Body of pancreas (tissue), 4 donors: ENCODE measurements at regions not wholly inside any gene's neighbourhood (a gene's known extent, or its start where the extent isn't known, plus 50 kb on each side); places are given as distances from the start of the nearest gene placed in this dataset.

Source experiments
- ATAC-seq: fragments of 150-250 bp; one replicate; pipeline ENCODE4 v1.9.1; 2016
- DNase-seq, 4 donors: peaks; one replicate each; pipeline ENCODE4 v3.0.0-alpha.2; 2019
- H3K27ac ChIP-seq, 4 donors: fragments of 200-600 bp; sonication (generic); 1 replicate in 3 of 4; 2 replicates in 1 of 4; pipeline versions ENCODE4 v1.5.1 to v1.6.1; 2016 to 2019; ENCODE audit warnings: mild to moderate bottlenecking in 1 of 4, mixed read lengths in 1 of 4, moderate library complexity in 1 of 4
- H3K27me3 ChIP-seq, 2 donors: fragments of 200-600 bp; sonication (generic); one replicate each; pipeline ENCODE4 v1.6.0; 2016; ENCODE audit warnings: mild to moderate bottlenecking in 1 of 2
- H3K36me3 ChIP-seq, 2 donors: fragments of 200-600 bp; sonication (generic); replicated peaks in 1 of 2; 2 replicates each; pipeline ENCODE4 v1.5.1; 2016; ENCODE audit warnings: low read depth in 2 of 2; ENCODE audit not compliant: insufficient read depth in 1 of 2
- H3K4me1 ChIP-seq: fragments of 200-600 bp; sonication (generic); one replicate; pipeline ENCODE4 v1.6.0; 2016
- H3K4me3 ChIP-seq, 2 donors: fragments of 200-600 bp; sonication (generic); 1 replicate in 1 of 2; 2 replicates in 1 of 2; pipeline ENCODE4 v1.5.1; 2016 to 2019
- H3K9me3 ChIP-seq, 3 donors: fragments of 200-600 bp; sonication (generic); 1 replicate in 2 of 3; 2 replicates in 1 of 3; pipeline ENCODE4 v1.5.1; 2016
- POLR2A ChIP-seq, 3 donors: fragments of 450-650 bp; IDR thresholded peaks; one replicate each; pipeline ENCODE4 v1.6.1; 2016; ENCODE audit warnings: antibody characterized with exemption in 3 of 3, mild to moderate bottlenecking in 2 of 3
- WGBS, 2 donors: methylation state at CpG; one replicate each; pipeline ENCODE4 v1.1.5; 2017; 5-methylcytosine and 5-hydroxymethylcytosine counted together
- intact Hi-C: fragments of 100-400 bp; cut with DNase I; formaldehyde crosslinking; loops from one replicate; pipeline ENCODE4 v1.15.1; 2023
- TF ChIP-seq, protein P1 (sequence below), 7 experiments: fragments of 450-650 bp in 4 of 7; fragments of 200-600 bp in 3 of 7; sonication (generic) in 3 of 7; IDR thresholded peaks; one replicate each; pipeline ENCODE4 v1.5.1; 2016 to 2019; ENCODE audit warnings: antibody characterized with exemption in 7 of 7

DNA sequence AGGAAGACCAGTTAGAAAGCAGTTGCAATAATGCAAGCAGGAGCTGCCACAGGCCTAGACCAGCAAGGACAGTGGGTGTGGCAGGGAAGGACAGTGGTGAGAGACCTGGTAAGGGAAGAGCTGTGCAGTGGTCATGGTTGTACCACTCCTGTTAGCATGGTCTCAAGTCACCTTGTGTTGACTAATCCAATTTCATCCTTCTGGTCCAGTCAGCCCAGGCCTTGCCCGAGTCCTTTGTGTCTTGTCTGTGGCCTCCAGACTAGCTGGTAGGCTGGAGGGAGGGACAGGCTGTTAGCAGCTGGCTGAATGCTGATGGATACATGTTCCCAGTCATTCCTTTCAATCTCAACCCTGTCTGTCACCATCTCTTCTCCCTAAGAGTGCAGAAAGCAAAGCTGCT is 54.1 kb upstream of the BRD7 start:
- Histone ChIP-seq H3K27me3 (no peaks in the 10 kb centered on the region), H3K27ac (no peak overlapping the region), H3K9me3 (peaks cover 0 to 8% (median 0%) of the 10 kb centered on the region in 3 donors), H3K4me1 (no peaks in the 10 kb centered on the region), H3K36me3 (no peaks in the 10 kb centered on the region), H3K4me3 (no peak overlapping the region)
- DNase-seq (no peak), ATAC-seq (no peak)
- no peak for TF ChIP-seq POLR2A (IDR thresholded peaks at IDR 0.05)
- TF ChIP-seq, protein P1, sequence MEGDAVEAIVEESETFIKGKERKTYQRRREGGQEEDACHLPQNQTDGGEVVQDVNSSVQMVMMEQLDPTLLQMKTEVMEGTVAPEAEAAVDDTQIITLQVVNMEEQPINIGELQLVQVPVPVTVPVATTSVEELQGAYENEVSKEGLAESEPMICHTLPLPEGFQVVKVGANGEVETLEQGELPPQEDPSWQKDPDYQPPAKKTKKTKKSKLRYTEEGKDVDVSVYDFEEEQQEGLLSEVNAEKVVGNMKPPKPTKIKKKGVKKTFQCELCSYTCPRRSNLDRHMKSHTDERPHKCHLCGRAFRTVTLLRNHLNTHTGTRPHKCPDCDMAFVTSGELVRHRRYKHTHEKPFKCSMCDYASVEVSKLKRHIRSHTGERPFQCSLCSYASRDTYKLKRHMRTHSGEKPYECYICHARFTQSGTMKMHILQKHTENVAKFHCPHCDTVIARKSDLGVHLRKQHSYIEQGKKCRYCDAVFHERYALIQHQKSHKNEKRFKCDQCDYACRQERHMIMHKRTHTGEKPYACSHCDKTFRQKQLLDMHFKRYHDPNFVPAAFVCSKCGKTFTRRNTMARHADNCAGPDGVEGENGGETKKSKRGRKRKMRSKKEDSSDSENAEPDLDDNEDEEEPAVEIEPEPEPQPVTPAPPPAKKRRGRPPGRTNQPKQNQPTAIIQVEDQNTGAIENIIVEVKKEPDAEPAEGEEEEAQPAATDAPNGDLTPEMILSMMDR (IDR thresholded peaks at IDR 0.05), result no peak
- 90% methylated on average over 1 of the region's 1 CpG; no CpG with 5 or more reads in 1 of the 2 donors for WGBS, 2 donors
- intact Hi-C loops, result no loop called here

DNA sequence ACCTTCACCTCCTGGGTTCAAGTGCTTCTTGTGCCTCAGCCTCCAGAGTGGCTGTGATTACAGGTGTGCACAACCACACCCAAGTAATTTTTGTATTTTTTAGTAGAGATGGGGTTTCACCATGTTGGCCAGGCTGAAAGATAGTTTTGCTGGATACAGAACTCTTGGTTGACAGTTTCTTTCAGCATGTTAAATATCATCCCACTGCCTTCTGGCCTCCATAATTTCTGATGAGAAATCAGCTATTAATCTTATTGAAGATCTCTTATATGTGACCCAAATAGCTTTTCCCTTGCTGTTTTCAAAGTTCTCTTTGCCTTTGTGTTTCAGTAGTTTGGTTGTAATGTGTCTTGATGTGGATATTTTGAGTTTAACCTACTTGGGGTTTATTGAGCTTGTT is 50.3 kb upstream of the BRD7 start:
- intact Hi-C loops, result no loop called here
- no peak overlapping the region for H3K4me3 ChIP-seq
- TF ChIP-seq, protein P1 (IDR thresholded peaks at IDR 0.05), result no peak
- TF ChIP-seq POLR2A (IDR thresholded peaks at IDR 0.05), result no peak

More for the DNA sequence above, 50.3 kb upstream of the BRD7 start:
- DNase-seq (no peak), ATAC-seq (no peak)
- no peaks in the 10 kb centered on the region for H3K27me3 ChIP-seq
- H3K4me1 ChIP-seq, result no peaks in the 10 kb centered on the region
- no peak overlapping the region for H3K27ac ChIP-seq
- peaks cover 0 to 8% (median 0%) of the 10 kb centered on the region in 3 donors for H3K9me3 ChIP-seq
- no peaks in the 10 kb centered on the region for H3K36me3 ChIP-seq
